Panc1 (cell line): ENCODE measurements at regions not wholly inside any gene's neighbourhood (a gene's known extent, or its start where the extent isn't known, plus 50 kb on each side); places are given as distances from the start of the nearest gene placed in this dataset.

Source experiments
- ATAC-seq: fragments of 200-7000 bp; cut with Tn5 transposase; 2 replicates; pipeline ENCODE4 v1.9.1; 2020; ENCODE audit warnings: mild to moderate bottlenecking, moderate library complexity
- BruUV-seq: library from RNA; stranded (reverse); fragments of 400-500 nt; replicated peaks from 2 replicates; lab custom pipeline; 2021; lab: Mats Ljungman, UMichigan
- CTCF ChIA-PET: fragments of 300-600 bp; sonication (Branson Sonifier 250); formaldehyde crosslinking; loops from one replicate; lab custom pipeline; 2022; ENCODE audit warnings: antibody characterized with exemption; lab: Charles Lee
- POLR2A ChIA-PET: fragments of 300-600 bp; sonication (Branson Sonifier 250); formaldehyde crosslinking; loops from one replicate; lab custom pipeline; 2022; ENCODE audit warnings: antibody characterized with exemption; lab: Charles Lee
- DNase-seq: peaks from one replicate; pipeline ENCODE4 v3.0.0-alpha.2; 2010; ENCODE audit warnings: low read depth, low spot score
- H3K27ac ChIP-seq: 2 replicates; pipeline ENCODE4 v1.5.1; 2011; ENCODE audit warnings: mild to moderate bottlenecking, low read length, inconsistent platforms
- H3K27me3 ChIP-seq: fragments of 200-500 bp; sonication (Bioruptor generic); 2 replicates; pipeline ENCODE4 v1.6.0; 2014; ENCODE audit warnings: low read length, inconsistent platforms; ENCODE audit not compliant: control insufficient read depth, insufficient read depth
- H3K36me3 ChIP-seq: fragments of 200-500 bp; sonication (Bioruptor generic); 2 replicates; pipeline ENCODE4 v1.5.1; 2014; ENCODE audit warnings: inconsistent platforms, mild to moderate bottlenecking, low read length, moderate library complexity; ENCODE audit not compliant: control insufficient read depth, insufficient read depth
- H3K4me1 ChIP-seq: 2 replicates; pipeline ENCODE4 v1.5.1; 2011; ENCODE audit warnings: inconsistent platforms, mild to moderate bottlenecking, low read length, moderate library complexity; ENCODE audit not compliant: control insufficient read depth, insufficient read depth
- H3K4me3 ChIP-seq, 2 experiments: 2 replicates each; pipeline ENCODE4 v1.5.1; 2011 to 2012; ENCODE audit warnings: low read depth in 2 of 2, low read length in 2 of 2, mild to moderate bottlenecking in 2 of 2, inconsistent platforms in 1 of 2, moderate library complexity in 1 of 2
- H3K9me3 ChIP-seq: fragments of 200-500 bp; sonication (Bioruptor generic); 2 replicates; pipeline ENCODE4 v1.5.1; 2014; ENCODE audit warnings: low read depth, mild to moderate bottlenecking, inconsistent platforms, low read length, moderate library complexity; ENCODE audit not compliant: control insufficient read depth, insufficient read depth
- CTCF ChIP-seq: fragments of 450-650 bp; IDR thresholded peaks from 2 replicates; pipeline ENCODE4 v1.5.1; 2017; ENCODE audit warnings: mild to moderate bottlenecking
- POLR2AphosphoS5 ChIP-seq: IDR thresholded peaks from 2 replicates; pipeline ENCODE4 v1.6.1; 2012; ENCODE audit warnings: mild to moderate bottlenecking, low read depth, low read length, moderate library complexity
- SIN3A ChIP-seq: IDR thresholded peaks from 2 replicates; pipeline ENCODE4 v1.6.1; 2012; ENCODE audit warnings: low read depth, mild to moderate bottlenecking, low read length, moderate library complexity, borderline replicate concordance; ENCODE audit not compliant: insufficient read depth
- TCF7L2 ChIP-seq: IDR thresholded peaks from 2 replicates; pipeline ENCODE4 v1.6.1; 2011; ENCODE audit warnings: mild to moderate bottlenecking, low read depth, low read length, inconsistent platforms
- in situ Hi-C: cut with HindIII; loops from 2 replicates; pipeline ENCODE4 v1.10.0; 2016; ENCODE audit warnings: low sequenced_read_pairs, low pct_unique_long_range_greater_than_20kb
- intact Hi-C: fragments of 100-400 bp; cut with micrococcal nuclease; formaldehyde crosslinking; loops from one replicate; pipeline ENCODE4 v1.10.0; 2022; ENCODE audit not compliant: unreplicated experiment
- TF ChIP-seq, protein P1 (sequence below), 2 experiments: IDR thresholded peaks; 2 replicates each; pipeline ENCODE4 v1.6.1; 2011 to 2012; ENCODE audit warnings: low read depth in 2 of 2, control low read depth in 1 of 2, low read length in 1 of 2, mild to moderate bottlenecking in 1 of 2, moderate library complexity in 1 of 2; ENCODE audit not compliant: insufficient read depth in 1 of 2

DNA sequence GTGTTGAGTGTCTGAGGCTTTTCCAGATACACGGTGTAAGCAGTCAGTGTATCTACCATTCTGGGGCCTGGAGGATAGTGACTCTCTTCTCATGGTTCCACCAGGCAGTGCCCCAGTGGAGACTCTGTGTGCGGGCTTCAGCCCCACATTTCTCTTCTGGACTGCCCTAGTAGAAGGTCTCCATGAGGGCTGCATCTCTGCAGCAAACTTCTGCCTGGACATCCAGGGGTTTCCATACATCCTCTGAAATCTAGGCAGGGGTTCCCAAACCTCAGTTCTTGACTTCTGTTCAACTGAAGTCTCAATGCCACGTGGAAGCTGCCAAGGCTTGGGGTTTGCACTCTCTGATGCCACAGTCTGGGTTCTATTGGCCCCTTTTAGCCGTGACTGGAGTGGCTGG, 256.6 kb upstream of the ITGA1 start:
- no peaks in the 10 kb centered on the region for H3K36me3 ChIP-seq
- no peaks in the 10 kb centered on the region for H3K27me3 ChIP-seq
- no peaks in the 10 kb centered on the region for H3K4me1 ChIP-seq
- no peaks in the 10 kb centered on the region for H3K9me3 ChIP-seq
- no peak for DNase-seq
- TF ChIP-seq TCF7L2 = no peak
- TF ChIP-seq, protein P1, sequence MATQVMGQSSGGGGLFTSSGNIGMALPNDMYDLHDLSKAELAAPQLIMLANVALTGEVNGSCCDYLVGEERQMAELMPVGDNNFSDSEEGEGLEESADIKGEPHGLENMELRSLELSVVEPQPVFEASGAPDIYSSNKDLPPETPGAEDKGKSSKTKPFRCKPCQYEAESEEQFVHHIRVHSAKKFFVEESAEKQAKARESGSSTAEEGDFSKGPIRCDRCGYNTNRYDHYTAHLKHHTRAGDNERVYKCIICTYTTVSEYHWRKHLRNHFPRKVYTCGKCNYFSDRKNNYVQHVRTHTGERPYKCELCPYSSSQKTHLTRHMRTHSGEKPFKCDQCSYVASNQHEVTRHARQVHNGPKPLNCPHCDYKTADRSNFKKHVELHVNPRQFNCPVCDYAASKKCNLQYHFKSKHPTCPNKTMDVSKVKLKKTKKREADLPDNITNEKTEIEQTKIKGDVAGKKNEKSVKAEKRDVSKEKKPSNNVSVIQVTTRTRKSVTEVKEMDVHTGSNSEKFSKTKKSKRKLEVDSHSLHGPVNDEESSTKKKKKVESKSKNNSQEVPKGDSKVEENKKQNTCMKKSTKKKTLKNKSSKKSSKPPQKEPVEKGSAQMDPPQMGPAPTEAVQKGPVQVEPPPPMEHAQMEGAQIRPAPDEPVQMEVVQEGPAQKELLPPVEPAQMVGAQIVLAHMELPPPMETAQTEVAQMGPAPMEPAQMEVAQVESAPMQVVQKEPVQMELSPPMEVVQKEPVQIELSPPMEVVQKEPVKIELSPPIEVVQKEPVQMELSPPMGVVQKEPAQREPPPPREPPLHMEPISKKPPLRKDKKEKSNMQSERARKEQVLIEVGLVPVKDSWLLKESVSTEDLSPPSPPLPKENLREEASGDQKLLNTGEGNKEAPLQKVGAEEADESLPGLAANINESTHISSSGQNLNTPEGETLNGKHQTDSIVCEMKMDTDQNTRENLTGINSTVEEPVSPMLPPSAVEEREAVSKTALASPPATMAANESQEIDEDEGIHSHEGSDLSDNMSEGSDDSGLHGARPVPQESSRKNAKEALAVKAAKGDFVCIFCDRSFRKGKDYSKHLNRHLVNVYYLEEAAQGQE (IDR thresholded peaks at IDR 0.05; ENCODE audit: insufficient read depth in 1 of 2, low read depth in 2 of 2, low read length in 1 of 2) = no peak
- no peak for TF ChIP-seq SIN3A
- TF ChIP-seq POLR2AphosphoS5 = no peak
- no peak for TF ChIP-seq CTCF
- in situ Hi-C loops = no loop called here
- intact Hi-C loops = no loop called here
- ATAC-seq = no peak
- ChIA-PET CTCF (no interaction called here), POLR2A (no interaction called here)
- no peak overlapping the region for H3K4me3 ChIP-seq
- H3K27ac ChIP-seq = no peak overlapping the region
- no TSS peak for BruUV-seq

DNA sequence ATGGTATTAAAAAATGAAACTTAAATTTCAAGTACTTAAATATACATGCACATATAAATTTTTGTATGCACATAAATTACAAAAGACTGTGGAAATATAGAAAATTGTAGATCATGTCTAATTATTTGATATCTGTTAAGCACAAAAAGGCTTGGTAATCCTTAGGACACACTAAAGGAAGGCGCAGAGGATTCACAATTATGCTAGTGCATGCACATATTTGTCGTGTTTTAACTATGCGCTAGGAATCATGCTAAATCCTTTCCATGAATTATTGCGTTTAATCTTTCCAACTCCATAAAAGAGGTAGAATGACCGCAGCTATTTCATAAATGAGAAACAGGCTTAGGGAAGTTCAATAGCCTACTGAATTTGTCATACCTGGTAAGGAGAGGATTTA, 244.1 kb upstream of the ITGA1 start:
- no peak overlapping the region for H3K27ac ChIP-seq
- no TSS peak for BruUV-seq
- ChIA-PET CTCF (no interaction called here), POLR2A (no interaction called here)
- H3K36me3 ChIP-seq = no peaks in the 10 kb centered on the region
- DNase-seq (no peak), ATAC-seq (no peak)
- no peaks in the 10 kb centered on the region for H3K27me3 ChIP-seq
- in situ Hi-C loops (no loop called here), intact Hi-C loops (no loop called here)
- no peak for TF ChIP-seq TCF7L2
- no peak for TF ChIP-seq CTCF
- no peak for TF ChIP-seq SIN3A
- TF ChIP-seq, protein P1 (IDR thresholded peaks at IDR 0.05; ENCODE audit: insufficient read depth in 1 of 2, low read depth in 2 of 2, low read length in 1 of 2) = no peak
- TF ChIP-seq POLR2AphosphoS5 = no peak
- no peak overlapping the region for H3K4me3 ChIP-seq
- H3K9me3 ChIP-seq = no peaks in the 10 kb centered on the region
- H3K4me1 ChIP-seq = no peaks in the 10 kb centered on the region
